Stimulated activated CD8-positive, alpha-beta memory T cell treated with anti-CD3 and anti-CD28 coated beads, Interleukin-12 subunit alpha, Interleukin-12 subunit beta, amount 100 ng/mL, for 1 hour (primary cell): ENCODE measurements at regions not wholly inside any gene's neighbourhood (a gene's known extent, or its start where the extent isn't known, plus 50 kb on each side); places are given as distances from the start of the nearest gene placed in this dataset.
"Not testable (repeated sequence)": the region's sequence is repeated elsewhere in the genome, so short reads cannot be mapped to it uniquely, and the experiment has no call there.

ENCODE experiments used
- DNase-seq: peaks from one replicate; pipeline ENCODE4 v3.0.0-alpha.2; 2020; ENCODE audit warnings: low read depth

DNA sequence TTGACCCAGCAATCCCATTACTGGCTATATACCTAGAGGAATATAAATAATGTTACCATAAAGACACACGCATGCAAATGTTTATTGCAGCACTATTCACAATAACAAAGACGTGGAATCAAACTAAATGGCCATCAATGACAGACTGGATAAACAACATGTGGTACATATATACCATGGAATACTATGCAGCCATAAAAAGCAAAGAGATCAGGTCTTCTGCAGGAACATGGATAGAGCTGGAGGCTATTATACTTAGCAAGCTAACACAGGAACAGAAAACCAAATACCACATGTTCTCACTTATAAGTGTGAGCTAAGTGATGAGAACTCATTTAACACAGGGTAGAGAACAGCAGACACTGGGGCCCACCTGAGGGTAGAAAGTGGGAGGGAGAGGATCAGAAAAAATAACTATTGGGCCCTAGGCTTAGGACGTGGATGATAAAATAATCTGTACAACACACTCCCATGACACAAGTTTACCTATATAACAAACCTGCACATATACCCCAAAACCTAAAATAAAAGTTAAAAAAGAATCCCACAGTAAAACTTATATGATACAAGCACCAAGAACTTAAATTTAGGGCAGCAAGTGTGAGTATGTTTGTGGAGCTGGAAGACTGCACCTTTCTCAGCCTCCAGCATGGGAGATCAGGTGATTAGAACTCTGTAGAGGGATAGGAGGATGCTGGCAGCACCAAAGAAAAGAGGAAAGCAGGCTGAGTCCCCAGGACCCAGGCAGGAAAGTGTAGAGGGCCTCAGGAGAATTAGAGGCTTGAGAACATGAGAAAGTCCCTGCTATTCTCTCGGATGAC is 320.8 kb upstream of the USP24 start:
- no peak for DNase-seq

GRCh38 chr1:55534565-55535121 is 319.5 kb upstream of the USP24 start:
- DNase-seq, result no peak

DNA sequence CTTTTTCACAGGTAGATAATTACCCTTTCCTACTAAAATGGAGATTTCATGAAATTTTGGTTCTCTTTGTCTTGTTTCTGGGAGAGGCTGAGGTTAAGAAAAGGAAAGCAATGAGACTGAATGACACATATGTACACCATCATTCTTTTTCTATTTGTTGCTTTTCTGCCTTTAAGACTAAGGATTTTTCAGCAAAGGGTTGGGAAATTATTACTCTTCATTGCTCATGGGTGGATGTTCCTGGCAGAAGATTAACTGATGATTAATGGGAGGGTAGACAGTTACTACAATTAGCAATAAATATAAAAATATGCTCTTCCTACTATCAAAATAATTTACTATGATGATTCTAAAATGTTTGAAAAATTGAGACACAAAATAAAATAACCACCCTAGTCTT is 316.5 kb upstream of the USP24 start:
- no peak for DNase-seq

- no peak for DNase-seq
Measured at GRCh38 chr1:55530749-55531478, 315.8 kb upstream of the USP24 start.

DNA sequence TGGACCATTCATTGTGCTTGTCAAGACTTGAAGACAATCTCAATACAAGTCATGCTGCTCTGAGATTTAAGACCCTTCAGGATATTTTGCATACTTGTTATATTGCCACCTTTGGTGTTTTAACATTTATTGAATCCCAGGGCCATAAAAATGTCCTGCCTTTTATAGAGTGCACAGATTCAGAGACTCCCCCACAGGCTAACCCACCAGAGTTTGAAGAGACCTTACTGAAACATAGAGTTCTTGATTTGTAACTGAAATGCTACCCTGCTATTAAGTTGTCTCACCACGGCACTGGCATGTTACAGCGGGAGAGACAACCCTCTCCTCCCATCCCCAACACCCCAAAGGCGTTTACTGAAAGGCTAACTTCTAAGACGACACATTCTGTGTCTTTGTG is 313.9 kb upstream of the USP24 start:
- no peak for DNase-seq

GRCh38 chr1:55527831-55528230 is 312.7 kb upstream of the USP24 start:
- DNase-seq, result no peak

- no peak for DNase-seq
Measured at GRCh38 chr1:55526716-55527115, 311.6 kb upstream of the USP24 start.

- DNase-seq, result no peak
Measured at GRCh38 chr1:55524006-55524405, 308.8 kb upstream of the USP24 start.

GRCh38 chr1:55522982-55523381 is 307.8 kb upstream of the USP24 start:
- no peak for DNase-seq

GRCh38 chr1:55522353-55522903 is 307.3 kb upstream of the USP24 start:
- no peak for DNase-seq

DNA sequence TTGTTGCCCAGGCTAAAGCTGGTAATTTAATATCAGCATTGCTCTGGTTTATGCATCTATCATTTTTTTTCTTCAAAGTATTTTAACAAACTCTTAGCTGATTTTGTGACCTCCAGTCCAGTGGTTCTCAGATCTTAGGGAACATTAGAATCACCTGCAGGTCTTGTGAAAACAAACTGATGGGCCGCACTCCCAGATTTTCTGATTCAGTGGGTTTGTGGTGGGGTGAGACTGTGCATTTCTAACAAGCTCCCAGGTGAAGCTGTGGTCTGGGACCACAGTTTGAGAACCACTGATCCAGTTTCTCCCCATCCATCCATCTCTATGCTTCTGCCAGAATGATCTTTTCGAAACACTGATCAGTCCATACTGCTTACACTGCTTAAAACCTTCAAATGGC is 305.7 kb upstream of the USP24 start:
- no peak for DNase-seq

- no peak for DNase-seq
Measured at GRCh38 chr1:55519937-55520683, 304.9 kb upstream of the USP24 start.

DNA sequence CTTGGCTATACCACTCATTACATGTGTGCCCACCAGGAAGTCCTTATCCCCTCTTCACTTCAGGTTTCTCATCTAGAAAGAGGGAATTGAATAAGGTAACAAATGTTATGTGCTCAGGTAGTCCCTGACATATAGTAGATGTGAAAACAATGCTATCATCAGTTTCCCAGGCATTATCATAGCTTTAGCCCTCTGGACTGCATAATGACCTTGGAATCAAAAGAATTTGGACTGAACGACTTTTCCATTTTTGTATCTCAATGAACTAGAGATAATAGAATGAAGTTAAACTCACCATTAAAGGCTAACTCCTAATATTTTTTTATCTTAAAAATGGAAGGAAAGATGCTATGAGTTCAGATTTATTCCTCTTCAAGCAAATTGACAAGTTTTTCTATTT is 304.1 kb upstream of the USP24 start:
- no peak for DNase-seq

GRCh38 chr1:55517036-55517435 is 301.9 kb upstream of the USP24 start:
- DNase-seq, result no peak

GRCh38 chr1:55514571-55514970 is 299.4 kb upstream of the USP24 start:
- not testable (repeated sequence) for DNase-seq

DNA sequence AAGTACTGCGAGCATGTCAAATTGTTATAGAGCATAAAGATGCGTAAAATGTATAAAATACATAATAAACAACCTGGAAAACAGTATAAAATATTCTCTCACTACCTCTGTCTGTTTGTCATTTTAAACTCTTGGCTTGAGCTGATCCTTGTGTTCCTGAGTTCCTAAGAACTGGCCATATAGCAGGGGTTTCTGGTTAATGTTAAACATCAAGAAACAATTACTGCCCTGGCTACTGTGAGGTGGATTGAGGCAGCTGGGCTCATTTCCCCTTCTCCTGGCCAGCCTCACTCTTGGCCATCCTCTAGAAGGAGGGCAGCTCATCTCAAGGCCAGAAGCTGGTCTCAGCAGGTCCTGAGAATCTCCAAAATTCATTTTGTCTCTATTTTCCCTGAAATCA is 297.3 kb upstream of the USP24 start:
- DNase-seq, result no peak

DNA sequence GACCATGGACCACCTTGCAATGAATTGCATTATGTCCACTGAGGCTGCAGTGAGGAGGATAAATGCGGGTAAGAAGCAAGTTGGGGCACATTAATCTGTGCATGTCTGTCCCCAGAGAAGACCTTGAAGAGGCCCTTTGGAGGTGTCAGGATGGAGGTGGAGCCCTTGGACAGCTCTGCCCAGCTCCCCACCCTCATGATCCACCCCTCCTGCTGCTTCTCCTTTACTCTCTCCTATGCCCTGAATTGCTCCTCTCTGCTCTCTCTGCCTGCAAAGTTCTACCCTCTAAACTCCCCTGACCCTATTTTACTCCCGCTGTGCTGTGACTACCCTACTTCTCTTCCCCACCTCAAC is 292.4 kb upstream of the USP24 start:
- DNase-seq, result no peak

DNA sequence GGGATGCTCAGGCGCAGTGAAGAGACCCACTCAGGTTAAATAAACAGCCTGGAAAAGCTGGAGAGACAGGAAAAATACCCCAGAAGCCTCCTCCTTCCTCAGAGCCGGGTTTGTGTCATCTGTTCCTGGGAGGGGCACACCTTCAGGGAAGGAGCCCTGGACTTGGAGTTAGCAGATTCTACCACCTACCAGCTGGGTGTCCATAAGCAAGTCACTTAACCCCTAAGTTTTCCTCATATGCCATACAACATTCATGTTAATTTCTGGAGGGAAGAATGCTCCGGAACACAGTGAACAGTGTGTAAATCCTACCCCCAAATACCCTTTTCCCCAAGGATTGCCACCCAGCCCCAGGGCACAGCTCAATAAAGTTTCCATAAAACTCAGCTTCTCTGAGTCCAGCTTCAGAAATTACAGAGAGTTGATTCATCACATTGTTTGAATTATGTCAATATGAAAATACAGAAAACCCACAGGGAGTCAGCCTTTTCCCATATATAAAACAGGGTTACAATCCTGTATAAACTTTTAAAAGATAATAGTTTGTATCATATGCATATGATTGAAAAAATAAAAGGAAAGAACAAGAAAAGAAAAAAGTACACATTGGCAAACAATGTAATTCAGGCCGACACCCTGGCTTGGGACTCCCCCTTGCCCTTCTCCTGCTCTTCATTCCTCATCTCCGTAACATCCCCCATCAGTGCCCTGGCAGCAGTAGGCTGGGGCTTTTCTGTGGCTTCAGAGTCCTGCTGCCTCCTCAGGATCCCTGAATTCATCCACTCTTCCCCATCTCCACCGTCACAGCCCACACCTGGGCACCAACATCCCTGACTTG is 291.8 kb upstream of the USP24 start:
- DNase-seq, result no peak

- DNase-seq, result no peak
Measured at GRCh38 chr1:55505326-55505725, 290.2 kb upstream of the USP24 start.

- no peak for DNase-seq
Measured at GRCh38 chr1:55504306-55504731, 289.2 kb upstream of the USP24 start.

DNA sequence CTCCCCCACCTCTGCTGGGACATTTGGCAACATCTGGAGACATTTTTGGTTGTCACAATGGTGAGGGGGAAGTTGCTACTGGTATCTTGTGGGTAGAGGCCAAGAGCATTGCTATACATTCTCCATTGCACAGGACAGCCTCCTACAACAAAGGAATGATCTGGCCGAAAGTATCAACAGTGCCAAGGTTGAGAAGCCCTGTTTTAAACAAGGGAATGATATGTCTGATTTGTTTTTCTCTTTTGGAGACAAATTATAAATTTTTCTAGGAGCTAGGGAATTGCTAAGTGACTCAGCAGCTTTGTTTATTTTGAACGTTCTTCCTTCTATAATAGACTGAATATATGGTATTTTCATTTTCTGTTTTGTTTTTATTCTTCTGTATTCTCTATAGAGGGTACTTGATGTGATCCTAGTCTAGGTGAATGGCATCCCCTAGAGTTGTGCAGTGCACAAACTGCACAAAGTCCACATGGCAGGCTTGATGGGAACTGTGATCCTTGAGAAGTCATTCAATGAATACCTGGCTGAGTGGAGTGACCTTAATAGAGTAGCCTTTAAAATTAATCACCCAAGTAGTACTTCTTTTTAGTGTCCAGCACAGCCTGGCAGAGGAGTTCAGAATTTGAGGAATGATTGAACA is 288.6 kb upstream of the USP24 start:
- DNase-seq, result no peak
